Endothelial cell of umbilical vein (primary cell): ENCODE measurements at regions not wholly inside any gene's neighbourhood (a gene's known extent, or its start where the extent isn't known, plus 50 kb on each side); places are given as distances from the start of the nearest gene placed in this dataset.

Source experiments
- BruUV-seq: library from RNA; stranded (reverse); fragments of 400-500 nt; replicated peaks from 2 replicates; lab custom pipeline; 2021; lab: Mats Ljungman, UMichigan
- CTCF ChIA-PET: fragments of 300-600, 350-600 bp; sonication (Branson Sonifier 250); formaldehyde crosslinking; loops from one replicate; lab custom pipeline; 2021; ENCODE audit warnings: antibody characterized with exemption, inconsistent platforms; lab: Charles Lee
- POLR2A ChIA-PET: fragments of 300-600, 350-600 bp; sonication (Branson Sonifier 250); formaldehyde crosslinking; loops from one replicate; lab custom pipeline; 2021; ENCODE audit warnings: antibody characterized with exemption, inconsistent platforms; lab: Charles Lee
- DNase-seq: peaks from one replicate; pipeline ENCODE4 v3.0.0-alpha.2; 2011; ENCODE audit warnings: low read depth, low spot score
- FAIRE-seq: peaks from 2 replicates; lab custom pipeline; 2011; peaks lifted over from hg19 to GRCh38; lab: Jason Lieb, UNC
- H2AFZ ChIP-seq: 2 replicates; pipeline ENCODE4 v1.6.0; 2012; ENCODE audit warnings: low read depth, low read length, control low read depth, inconsistent platforms
- H3K27ac ChIP-seq: 2 replicates; pipeline ENCODE4 v1.5.1; 2011; ENCODE audit warnings: low read depth, mild to moderate bottlenecking, control low read depth, low read length, moderate library complexity; ENCODE audit not compliant: insufficient read depth
- H3K27me3 ChIP-seq, 2 experiments: 2 replicates each; pipeline versions ENCODE4 v1.6.0 to v1.6.1; 2011; ENCODE audit warnings: low read length in 2 of 2, mixed read lengths in 1 of 2; ENCODE audit not compliant: control insufficient read depth in 2 of 2, insufficient read depth in 2 of 2
- H3K36me3 ChIP-seq, 2 experiments: 2 replicates in 1 of 2; 3 replicates in 1 of 2; pipeline ENCODE4 v1.5.1; 2011; ENCODE audit warnings: low read length in 2 of 2, mild to moderate bottlenecking in 1 of 2, moderate library complexity in 1 of 2; ENCODE audit not compliant: control insufficient read depth in 2 of 2, insufficient read depth in 2 of 2; ENCODE audit errors: extremely low read depth in 1 of 2
- H3K4me1 ChIP-seq: 3 replicates; pipeline ENCODE4 v1.5.1; 2011; ENCODE audit warnings: mild to moderate bottlenecking, low read length; ENCODE audit not compliant: control insufficient read depth, insufficient read depth; ENCODE audit errors: extremely low read depth
- H3K4me2 ChIP-seq: 2 replicates; pipeline ENCODE4 v1.6.1; 2011; ENCODE audit warnings: low read length, control low read depth, mixed read lengths; ENCODE audit not compliant: insufficient read depth
- H3K4me3 ChIP-seq, 3 experiments: fragments of 200-600 bp in 1 of 3; sonication (generic), shearing (Covaris generic) in 1 of 3; replicated peaks in 1 of 3; 2 replicates each; pipeline ENCODE4 v1.5.1; 2011 to 2016; ENCODE audit warnings: control low read depth in 3 of 3, low read length in 3 of 3, mild to moderate bottlenecking in 2 of 3, inconsistent platforms in 1 of 3, low read depth in 1 of 3, moderate library complexity in 1 of 3; ENCODE audit not compliant: insufficient read depth in 1 of 3
- H3K79me2 ChIP-seq: 2 replicates; pipeline ENCODE4 v1.6.0; 2012; ENCODE audit warnings: low read length, inconsistent platforms; ENCODE audit not compliant: control insufficient read depth, insufficient read depth
- H3K9ac ChIP-seq: replicated peaks from 2 replicates; pipeline ENCODE3; 2011; ENCODE audit warnings: low read length, control low read depth; ENCODE audit not compliant: insufficient read depth; ENCODE audit errors: extremely low read depth
- H3K9me1 ChIP-seq: replicated peaks from 3 replicates; pipeline ENCODE4 v1.6.0; 2011; ENCODE audit warnings: mild to moderate bottlenecking, low read length; ENCODE audit not compliant: control insufficient read depth, insufficient read depth; ENCODE audit errors: extremely low read depth
- H3K9me3 ChIP-seq: replicated peaks from 2 replicates; pipeline ENCODE4 v1.5.1; 2012; ENCODE audit warnings: low read length, inconsistent platforms; ENCODE audit not compliant: control insufficient read depth, insufficient read depth
- H4K20me1 ChIP-seq: replicated peaks from 2 replicates; pipeline ENCODE3; 2011; ENCODE audit warnings: mild to moderate bottlenecking, low read length; ENCODE audit not compliant: control insufficient read depth, insufficient read depth; ENCODE audit errors: extremely low read depth
- EZH2 ChIP-seq: IDR thresholded peaks from 2 replicates; pipeline ENCODE4 v1.6.1; 2012; ENCODE audit warnings: borderline replicate concordance, low read depth, mild to moderate bottlenecking, moderate library complexity, low read length, inconsistent platforms; ENCODE audit not compliant: severe bottlenecking
- FOS ChIP-seq: IDR thresholded peaks from 2 replicates; pipeline ENCODE4 v1.6.1; 2011; ENCODE audit warnings: mild to moderate bottlenecking, low read length, moderate library complexity, borderline replicate concordance; ENCODE audit not compliant: insufficient read depth
- GATA2 ChIP-seq: IDR thresholded peaks from 2 replicates; pipeline ENCODE4 v1.7.0; 2011; ENCODE audit warnings: low read depth, mild to moderate bottlenecking, moderate library complexity, mixed read lengths, low read length; ENCODE audit not compliant: insufficient read length, insufficient read depth
- JUN ChIP-seq: IDR thresholded peaks from 2 replicates; pipeline ENCODE4 v1.6.1; 2011; ENCODE audit warnings: borderline replicate concordance, low read depth; ENCODE audit not compliant: insufficient read length, insufficient read depth
- MAX ChIP-seq: IDR thresholded peaks from 2 replicates; pipeline ENCODE4 v1.6.1; 2011; ENCODE audit not compliant: insufficient read depth, insufficient read length
- MYC ChIP-seq: IDR thresholded peaks from one replicate; pipeline ENCODE4 v1.6.1; 2011; ENCODE audit warnings: mild to moderate bottlenecking, low read depth, low read length
- POLR2AphosphoS5 ChIP-seq: IDR thresholded peaks from 2 replicates; pipeline ENCODE4 v1.6.1; 2012; ENCODE audit warnings: low read depth, mild to moderate bottlenecking, control low read depth, low read length, moderate library complexity; ENCODE audit not compliant: insufficient read depth
- dilution Hi-C: fragments of 300-500 bp; cut with MboI; formaldehyde crosslinking; loops from one replicate; pipeline ENCODE4 v1.15.0; 2019; ENCODE audit warnings: low sequenced_read_pairs; ENCODE audit not compliant: extremely low pct_ligation_motif_present
- intact Hi-C: fragments of 100-400 bp; cut with micrococcal nuclease; formaldehyde crosslinking; loops from one replicate; pipeline ENCODE4 v1.10.0; 2022
- TF ChIP-seq, protein P1 (sequence below), 2 donors: IDR thresholded peaks; 1 replicate in 1 of 2; 2 replicates in 1 of 2; pipeline ENCODE4 v1.5.1; 2011; ENCODE audit warnings: low read length in 2 of 2, mild to moderate bottlenecking in 2 of 2, moderate library complexity in 2 of 2, control low read depth in 1 of 2, inconsistent platforms in 1 of 2, low read depth in 1 of 2; ENCODE audit not compliant: insufficient read depth in 1 of 2; ENCODE audit errors: extremely low read depth in 1 of 2

DNA sequence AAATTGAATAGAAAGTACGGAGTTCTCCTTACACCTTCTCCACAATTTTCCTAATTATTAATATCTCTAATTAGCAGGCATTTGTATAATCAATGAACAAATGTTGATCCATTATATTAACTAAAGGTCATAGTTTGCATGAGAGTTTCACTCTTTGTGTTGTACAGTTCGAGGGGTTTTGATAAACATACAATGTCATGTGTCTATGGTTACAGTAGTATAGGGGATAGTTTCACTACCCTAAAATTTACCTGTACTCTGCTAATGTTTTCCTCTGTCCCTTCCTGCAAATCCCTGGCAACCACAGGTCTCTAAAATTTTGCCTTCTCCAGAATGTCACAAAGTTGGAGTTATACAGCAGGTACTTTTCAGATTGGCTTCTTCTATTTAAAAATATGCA is 1199.8 kb upstream of the GJE1 start:
- CTCF ChIA-PET, result interaction anchor here (0.6 to 0.7 kb wide), 2 partner anchors 11 to 685 kb away, joined by 3 to 4 read pairs; no protein-coding TSS in a partner anchor

More for the DNA sequence above, 1199.8 kb upstream of the GJE1 start:
- no peaks in the 10 kb centered on the region for H3K36me3 ChIP-seq
- DNase-seq (no peak), FAIRE-seq (no peak)
- no peaks in the 10 kb centered on the region for H3K4me1 ChIP-seq
- dilution Hi-C loops (no loop called here), intact Hi-C loops (no loop called here)
- no peaks in the 10 kb centered on the region for H4K20me1 ChIP-seq
- BruUV-seq, result no TSS peak
- no peaks in the 10 kb centered on the region for H3K27me3 ChIP-seq
- POLR2A ChIA-PET, result no interaction called here
- no peak overlapping the region for H3K4me2 ChIP-seq
- H3K9me1 ChIP-seq, result no peaks in the 10 kb centered on the region
- no peaks in the 10 kb centered on the region for H3K79me2 ChIP-seq
- H3K4me3 ChIP-seq, result no peak overlapping the region
- TF ChIP-seq MAX, result no peak
- TF ChIP-seq, protein P1, sequence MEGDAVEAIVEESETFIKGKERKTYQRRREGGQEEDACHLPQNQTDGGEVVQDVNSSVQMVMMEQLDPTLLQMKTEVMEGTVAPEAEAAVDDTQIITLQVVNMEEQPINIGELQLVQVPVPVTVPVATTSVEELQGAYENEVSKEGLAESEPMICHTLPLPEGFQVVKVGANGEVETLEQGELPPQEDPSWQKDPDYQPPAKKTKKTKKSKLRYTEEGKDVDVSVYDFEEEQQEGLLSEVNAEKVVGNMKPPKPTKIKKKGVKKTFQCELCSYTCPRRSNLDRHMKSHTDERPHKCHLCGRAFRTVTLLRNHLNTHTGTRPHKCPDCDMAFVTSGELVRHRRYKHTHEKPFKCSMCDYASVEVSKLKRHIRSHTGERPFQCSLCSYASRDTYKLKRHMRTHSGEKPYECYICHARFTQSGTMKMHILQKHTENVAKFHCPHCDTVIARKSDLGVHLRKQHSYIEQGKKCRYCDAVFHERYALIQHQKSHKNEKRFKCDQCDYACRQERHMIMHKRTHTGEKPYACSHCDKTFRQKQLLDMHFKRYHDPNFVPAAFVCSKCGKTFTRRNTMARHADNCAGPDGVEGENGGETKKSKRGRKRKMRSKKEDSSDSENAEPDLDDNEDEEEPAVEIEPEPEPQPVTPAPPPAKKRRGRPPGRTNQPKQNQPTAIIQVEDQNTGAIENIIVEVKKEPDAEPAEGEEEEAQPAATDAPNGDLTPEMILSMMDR (IDR thresholded peaks at IDR 0.05; ENCODE audit: extremely low read depth in 1 of 2, insufficient read depth in 1 of 2, low read depth in 1 of 2, low read length in 2 of 2), result no peak
- TF ChIP-seq EZH2, result no peak
- no peak for TF ChIP-seq MYC
- no peak for TF ChIP-seq POLR2AphosphoS5
- no peak for TF ChIP-seq JUN
- no peak for TF ChIP-seq GATA2
- TF ChIP-seq FOS, result no peak
- no peak overlapping the region for H3K9ac ChIP-seq
- H3K9me3 ChIP-seq, result no peaks in the 10 kb centered on the region
- H2AFZ ChIP-seq, result no peak overlapping the region
- H3K27ac ChIP-seq, result no peak overlapping the region
